ENCODE measurements at regions not wholly inside any gene's neighbourhood (a gene's known extent, or its start where the extent isn't known, plus 50 kb on each side); places are given as distances from the start of the nearest gene placed in this dataset.
"Not testable (repeated sequence)": the region's sequence is repeated elsewhere in the genome, so short reads cannot be mapped to it uniquely, and the experiment has no call there.

DNA sequence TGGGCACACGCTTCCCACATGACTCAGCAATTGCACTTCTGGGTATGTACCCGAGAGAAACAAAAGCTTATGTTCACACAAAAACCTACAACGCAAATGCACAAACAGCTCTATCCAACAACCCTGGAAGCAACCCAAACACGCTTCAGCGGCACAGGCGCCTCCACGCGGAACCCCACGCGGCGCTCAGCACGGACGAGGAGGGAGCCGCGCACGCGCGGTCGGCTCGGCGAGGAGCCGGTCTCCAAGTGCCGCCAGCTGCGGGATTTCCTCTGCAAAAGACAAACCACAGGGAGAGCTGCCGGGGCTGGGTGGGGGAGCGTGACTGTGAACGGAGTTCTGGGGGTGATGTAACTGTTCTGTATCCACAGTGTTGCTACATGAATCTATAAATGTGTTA, 81.2 kb downstream of the OR4F16 start:
- TF ChIP-seq, protein P1, sequence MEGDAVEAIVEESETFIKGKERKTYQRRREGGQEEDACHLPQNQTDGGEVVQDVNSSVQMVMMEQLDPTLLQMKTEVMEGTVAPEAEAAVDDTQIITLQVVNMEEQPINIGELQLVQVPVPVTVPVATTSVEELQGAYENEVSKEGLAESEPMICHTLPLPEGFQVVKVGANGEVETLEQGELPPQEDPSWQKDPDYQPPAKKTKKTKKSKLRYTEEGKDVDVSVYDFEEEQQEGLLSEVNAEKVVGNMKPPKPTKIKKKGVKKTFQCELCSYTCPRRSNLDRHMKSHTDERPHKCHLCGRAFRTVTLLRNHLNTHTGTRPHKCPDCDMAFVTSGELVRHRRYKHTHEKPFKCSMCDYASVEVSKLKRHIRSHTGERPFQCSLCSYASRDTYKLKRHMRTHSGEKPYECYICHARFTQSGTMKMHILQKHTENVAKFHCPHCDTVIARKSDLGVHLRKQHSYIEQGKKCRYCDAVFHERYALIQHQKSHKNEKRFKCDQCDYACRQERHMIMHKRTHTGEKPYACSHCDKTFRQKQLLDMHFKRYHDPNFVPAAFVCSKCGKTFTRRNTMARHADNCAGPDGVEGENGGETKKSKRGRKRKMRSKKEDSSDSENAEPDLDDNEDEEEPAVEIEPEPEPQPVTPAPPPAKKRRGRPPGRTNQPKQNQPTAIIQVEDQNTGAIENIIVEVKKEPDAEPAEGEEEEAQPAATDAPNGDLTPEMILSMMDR (IDR thresholded peaks at IDR 0.05; ENCODE audit: control extremely low read depth in 1 of 3, insufficient read depth in 1 of 3, low read depth in 1 of 3, low read length in 3 of 3) = not testable (repeated sequence)
- TF ChIP-seq, protein P2, sequence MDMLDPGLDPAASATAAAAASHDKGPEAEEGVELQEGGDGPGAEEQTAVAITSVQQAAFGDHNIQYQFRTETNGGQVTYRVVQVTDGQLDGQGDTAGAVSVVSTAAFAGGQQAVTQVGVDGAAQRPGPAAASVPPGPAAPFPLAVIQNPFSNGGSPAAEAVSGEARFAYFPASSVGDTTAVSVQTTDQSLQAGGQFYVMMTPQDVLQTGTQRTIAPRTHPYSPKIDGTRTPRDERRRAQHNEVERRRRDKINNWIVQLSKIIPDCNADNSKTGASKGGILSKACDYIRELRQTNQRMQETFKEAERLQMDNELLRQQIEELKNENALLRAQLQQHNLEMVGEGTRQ (IDR thresholded peaks at IDR 0.05; ENCODE audit: low read length) = not testable (repeated sequence)
- TF ChIP-seq POLR2A (IDR thresholded peaks at IDR 0.05; ENCODE audit: control extremely low read depth in 1 of 2, low read depth in 2 of 2, low read length in 2 of 2); SRF (IDR thresholded peaks at IDR 0.05; ENCODE audit: low read depth, low read length): not testable (repeated sequence)
